ENCODE measurements at regions not wholly inside any gene's neighbourhood (a gene's known extent, or its start where the extent isn't known, plus 50 kb on each side); places are given as distances from the start of the nearest gene placed in this dataset.

DNA sequence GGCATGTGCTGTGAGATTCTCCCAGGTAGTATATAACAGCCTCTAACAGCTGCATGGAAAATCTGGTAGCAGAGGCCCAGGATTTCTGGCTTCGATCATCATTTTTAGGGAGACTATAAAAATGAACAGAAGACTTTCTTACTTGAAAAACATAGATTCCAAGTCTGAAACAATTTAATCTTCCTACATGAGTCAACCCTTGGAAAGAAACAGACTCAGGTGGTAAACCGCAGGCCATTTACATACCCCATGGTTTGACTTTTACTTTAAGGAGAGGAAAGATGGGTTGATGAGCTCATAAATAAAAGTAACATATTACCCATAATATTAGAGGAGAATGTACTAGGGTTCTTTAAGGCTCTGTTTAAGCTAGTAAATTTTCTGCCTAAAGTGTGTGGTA, 121.6 kb downstream of the CYSLTR2 start (continued):
- no peak for TF ChIP-seq ZNF462 (CRISPR knock-in tag; IDR thresholded peaks at IDR 0.05)
- no peak for TF ChIP-seq EZH2phosphoT487 (IDR thresholded peaks at IDR 0.05; ENCODE audit: unreplicated experiment)
- TF ChIP-seq REST (IDR thresholded peaks at IDR 0.05; ENCODE audit: unreplicated experiment) = no peak
- no peak for TF ChIP-seq JUNB (IDR thresholded peaks at IDR 0.05; ENCODE audit: unreplicated experiment)
- no peak for TF ChIP-seq POLR2AphosphoS5 (IDR thresholded peaks at IDR 0.05; ENCODE audit: low read depth)

DNA sequence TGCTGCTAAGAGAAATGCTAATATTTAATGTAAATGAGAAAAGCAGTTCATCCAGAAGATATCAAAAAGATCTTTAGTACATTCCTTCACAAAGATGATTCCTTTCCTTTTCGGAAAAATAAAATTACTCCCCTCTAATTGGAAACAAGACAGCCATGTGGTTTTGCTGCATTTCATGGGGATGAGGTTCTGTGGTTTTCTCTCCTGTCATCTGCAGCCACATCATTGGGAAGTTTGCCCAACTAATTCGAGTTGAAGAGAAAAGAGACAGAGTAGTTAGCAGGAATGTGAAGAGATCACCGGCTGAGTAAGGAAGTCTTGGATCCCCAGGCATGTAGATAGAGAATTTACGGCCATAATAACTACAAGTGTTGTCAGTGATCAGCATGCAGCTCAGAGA, 122.1 kb downstream of the CYSLTR2 start:
- no peak for TF ChIP-seq POLR2AphosphoS5 (IDR thresholded peaks at IDR 0.05; ENCODE audit: low read depth)
- no peak for TF ChIP-seq EZH2 (IDR thresholded peaks at IDR 0.05; ENCODE audit: low read depth, unreplicated experiment)
- TF ChIP-seq, protein P1, sequence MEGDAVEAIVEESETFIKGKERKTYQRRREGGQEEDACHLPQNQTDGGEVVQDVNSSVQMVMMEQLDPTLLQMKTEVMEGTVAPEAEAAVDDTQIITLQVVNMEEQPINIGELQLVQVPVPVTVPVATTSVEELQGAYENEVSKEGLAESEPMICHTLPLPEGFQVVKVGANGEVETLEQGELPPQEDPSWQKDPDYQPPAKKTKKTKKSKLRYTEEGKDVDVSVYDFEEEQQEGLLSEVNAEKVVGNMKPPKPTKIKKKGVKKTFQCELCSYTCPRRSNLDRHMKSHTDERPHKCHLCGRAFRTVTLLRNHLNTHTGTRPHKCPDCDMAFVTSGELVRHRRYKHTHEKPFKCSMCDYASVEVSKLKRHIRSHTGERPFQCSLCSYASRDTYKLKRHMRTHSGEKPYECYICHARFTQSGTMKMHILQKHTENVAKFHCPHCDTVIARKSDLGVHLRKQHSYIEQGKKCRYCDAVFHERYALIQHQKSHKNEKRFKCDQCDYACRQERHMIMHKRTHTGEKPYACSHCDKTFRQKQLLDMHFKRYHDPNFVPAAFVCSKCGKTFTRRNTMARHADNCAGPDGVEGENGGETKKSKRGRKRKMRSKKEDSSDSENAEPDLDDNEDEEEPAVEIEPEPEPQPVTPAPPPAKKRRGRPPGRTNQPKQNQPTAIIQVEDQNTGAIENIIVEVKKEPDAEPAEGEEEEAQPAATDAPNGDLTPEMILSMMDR (conservative IDR thresholded peaks at IDR 0.05; ENCODE audit: low read depth in 2 of 2) = no peak
- Histone ChIP-seq H2AFZ (no peak overlapping the region), H3K27me3 (ENCODE audit: insufficient read depth) (no peaks in the 10 kb centered on the region), H3K4me2 (no peak overlapping the region), H3F3A (replicated peaks; ENCODE audit: low read depth) (no peaks in the 10 kb centered on the region), H3K27ac (ENCODE audit: low read depth) (no peak overlapping the region), H3K4me3 (no peak overlapping the region), H3K9me2 (ENCODE audit: insufficient read depth) (peaks cover 4% of the 10 kb centered on the region), H3K36me3 (ENCODE audit: insufficient read depth) (no peaks in the 10 kb centered on the region), H3K4me1 (ENCODE audit: insufficient read depth) (no peaks in the 10 kb centered on the region), H4K20me1 (replicated peaks; ENCODE audit: insufficient read depth) (no peaks in the 10 kb centered on the region), H3K79me2 (replicated peaks; ENCODE audit: insufficient read depth) (no peaks in the 10 kb centered on the region)
- Mint-ChIP-seq H3K36me3 (ENCODE audit: low read depth) (no peaks in the 10 kb centered on the region; the same call in 2 of the 3 replicates), H3K4me3 (no peak overlapping the region), H3K4me1 (no peaks in the 10 kb centered on the region), H3K27me3 (ENCODE audit: insufficient read depth, low read depth, poor library complexity) (peaks cover 2% of the 10 kb centered on the region), H3K9me3 (peaks cover 12% of the 10 kb centered on the region; the same call in 2 of the 3 replicates), H3K27ac (no peak overlapping the region)
- DNase-seq (ENCODE audit: low spot score) = no peak
- ATAC-seq = no peak
